ENCODE measurements at regions not wholly inside any gene's neighbourhood (a gene's known extent, or its start where the extent isn't known, plus 50 kb on each side); places are given as distances from the start of the nearest gene placed in this dataset.

DNA sequence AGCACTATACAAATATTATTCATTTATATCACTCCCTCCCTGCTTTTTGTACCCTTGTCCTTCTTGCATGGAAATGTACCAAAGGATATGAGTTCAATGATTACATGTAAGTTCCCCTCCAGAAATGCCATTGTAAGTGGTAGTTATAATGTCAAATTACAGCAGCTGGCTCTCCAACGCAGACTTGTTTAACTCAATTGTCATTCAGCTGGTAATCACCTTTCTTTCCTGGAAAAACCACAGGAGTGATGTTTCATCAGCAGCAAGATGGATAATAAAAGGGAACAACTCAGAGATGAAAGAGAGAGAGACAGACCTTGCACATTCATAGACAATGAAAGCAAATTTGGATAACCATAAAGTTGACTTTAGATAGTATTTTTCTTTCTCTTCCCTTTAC, 578.6 kb upstream of the PBX1 start:
- TF ChIP-seq, protein P1, sequence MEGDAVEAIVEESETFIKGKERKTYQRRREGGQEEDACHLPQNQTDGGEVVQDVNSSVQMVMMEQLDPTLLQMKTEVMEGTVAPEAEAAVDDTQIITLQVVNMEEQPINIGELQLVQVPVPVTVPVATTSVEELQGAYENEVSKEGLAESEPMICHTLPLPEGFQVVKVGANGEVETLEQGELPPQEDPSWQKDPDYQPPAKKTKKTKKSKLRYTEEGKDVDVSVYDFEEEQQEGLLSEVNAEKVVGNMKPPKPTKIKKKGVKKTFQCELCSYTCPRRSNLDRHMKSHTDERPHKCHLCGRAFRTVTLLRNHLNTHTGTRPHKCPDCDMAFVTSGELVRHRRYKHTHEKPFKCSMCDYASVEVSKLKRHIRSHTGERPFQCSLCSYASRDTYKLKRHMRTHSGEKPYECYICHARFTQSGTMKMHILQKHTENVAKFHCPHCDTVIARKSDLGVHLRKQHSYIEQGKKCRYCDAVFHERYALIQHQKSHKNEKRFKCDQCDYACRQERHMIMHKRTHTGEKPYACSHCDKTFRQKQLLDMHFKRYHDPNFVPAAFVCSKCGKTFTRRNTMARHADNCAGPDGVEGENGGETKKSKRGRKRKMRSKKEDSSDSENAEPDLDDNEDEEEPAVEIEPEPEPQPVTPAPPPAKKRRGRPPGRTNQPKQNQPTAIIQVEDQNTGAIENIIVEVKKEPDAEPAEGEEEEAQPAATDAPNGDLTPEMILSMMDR (IDR thresholded peaks at IDR 0.05): no peak
- no peak for TF ChIP-seq POLR2A (IDR thresholded peaks at IDR 0.05)
- no peak for TF ChIP-seq POLR2AphosphoS5 (IDR thresholded peaks at IDR 0.05; ENCODE audit: insufficient read depth in 1 of 2, low read depth in 1 of 2)
